DND-41 (cell line): ENCODE measurements at regions not wholly inside any gene's neighbourhood (a gene's known extent, or its start where the extent isn't known, plus 50 kb on each side); places are given as distances from the start of the nearest gene placed in this dataset.
A peak's percentile ranks its signal among the peaks of the same experiment; 100 is the strongest.

Experiments
- CTCF ChIP-seq: IDR thresholded peaks from 2 replicates; pipeline ENCODE4 v1.5.1; 2012; ENCODE audit warnings: borderline replicate concordance, low read length, moderate library complexity, mild to moderate bottlenecking; ENCODE audit not compliant: poor library complexity, severe bottlenecking; ENCODE audit errors: extremely low read depth
- EZH2 ChIP-seq: IDR thresholded peaks from 3 replicates; pipeline ENCODE4 v1.6.1; 2012; ENCODE audit warnings: borderline replicate concordance, low read depth, mild to moderate bottlenecking, moderate library complexity, low read length, inconsistent platforms; ENCODE audit not compliant: severe bottlenecking

GRCh38 chr2:205925373-205926337 lies 160.3 kb downstream of the INO80D start:
- TF ChIP-seq CTCF (peak; percentile 73), EZH2 (no peak)
